Keratinocyte (primary cell): ENCODE measurements at regions not wholly inside any gene's neighbourhood (a gene's known extent, or its start where the extent isn't known, plus 50 kb on each side); places are given as distances from the start of the nearest gene placed in this dataset.
A peak's percentile ranks its signal among the peaks of the same experiment; 100 is the strongest.

Source experiments
- DNase-seq: peaks from one replicate; pipeline ENCODE4 v3.0.0-alpha.2; 2011; ENCODE audit warnings: low read depth, missing footprints, low spot score
- FAIRE-seq: peaks from 2 replicates; lab custom pipeline; 2011; peaks lifted over from hg19 to GRCh38; lab: Jason Lieb, UNC
- H2AFZ ChIP-seq: 2 replicates; pipeline ENCODE4 v1.6.0; 2012; ENCODE audit warnings: low read length, control low read depth, inconsistent platforms; ENCODE audit not compliant: control insufficient read depth
- H3K27ac ChIP-seq: 2 replicates; pipeline ENCODE4 v1.5.1; 2011; ENCODE audit warnings: low read length; ENCODE audit not compliant: control insufficient read depth, insufficient read depth
- H3K27me3 ChIP-seq: 3 replicates; pipeline ENCODE4 v1.6.0; 2011; ENCODE audit warnings: low read length; ENCODE audit not compliant: control insufficient read depth, insufficient read depth; ENCODE audit errors: extremely low read depth
- H3K36me3 ChIP-seq, 2 experiments: 2 replicates in 1 of 2; 3 replicates in 1 of 2; pipeline ENCODE4 v1.5.1; 2011; ENCODE audit warnings: low read length in 2 of 2, mild to moderate bottlenecking in 1 of 2; ENCODE audit not compliant: control insufficient read depth in 2 of 2, insufficient read depth in 2 of 2; ENCODE audit errors: extremely low read depth in 1 of 2
- H3K4me1 ChIP-seq: 3 replicates; pipeline ENCODE4 v1.5.1; 2011; ENCODE audit warnings: low read length; ENCODE audit not compliant: control insufficient read depth, insufficient read depth; ENCODE audit errors: extremely low read depth
- H3K4me2 ChIP-seq: 3 replicates; pipeline ENCODE4 v1.6.0; 2011; ENCODE audit warnings: low read depth, low read length; ENCODE audit not compliant: control insufficient read depth, insufficient read depth; ENCODE audit errors: extremely low read depth
- H3K4me3 ChIP-seq, 3 experiments: fragments of 200-600 bp in 1 of 3; sonication (generic) in 1 of 3; 2 replicates in 2 of 3; 3 replicates in 1 of 3; pipeline ENCODE4 v1.5.1; 2011 to 2016; ENCODE audit warnings: low read length in 3 of 3, mild to moderate bottlenecking in 3 of 3, control low read depth in 2 of 3, inconsistent platforms in 1 of 3, low read depth in 1 of 3, mixed read lengths in 1 of 3, mixed run types in 1 of 3, moderate library complexity in 1 of 3; ENCODE audit not compliant: control insufficient read depth in 2 of 3, insufficient read depth in 2 of 3; ENCODE audit errors: extremely low read depth in 1 of 3
- H3K79me2 ChIP-seq: 2 replicates; pipeline ENCODE4 v1.6.0; 2012; ENCODE audit warnings: low read length; ENCODE audit not compliant: control insufficient read depth, insufficient read depth
- H3K9ac ChIP-seq: 3 replicates; pipeline ENCODE4 v1.6.0; 2011; ENCODE audit warnings: low read length; ENCODE audit not compliant: control insufficient read depth, insufficient read depth; ENCODE audit errors: extremely low read depth
- H3K9me1 ChIP-seq: 3 replicates; pipeline ENCODE4 v1.6.0; 2011; ENCODE audit warnings: low read length; ENCODE audit not compliant: control insufficient read depth, insufficient read depth; ENCODE audit errors: extremely low read depth
- H3K9me3 ChIP-seq: 2 replicates; pipeline ENCODE4 v1.5.1; 2012; ENCODE audit warnings: low read depth, low read length; ENCODE audit not compliant: control insufficient read depth
- H4K20me1 ChIP-seq: 3 replicates; pipeline ENCODE4 v1.6.0; 2011; ENCODE audit warnings: low read length; ENCODE audit not compliant: control insufficient read depth, insufficient read depth; ENCODE audit errors: extremely low read depth
- EZH2 ChIP-seq: IDR thresholded peaks from one replicate; pipeline ENCODE4 v1.6.1; 2012; ENCODE audit warnings: inconsistent platforms, mild to moderate bottlenecking, low read length, moderate library complexity
- dilution Hi-C: fragments of 300-500 bp; cut with MboI; formaldehyde crosslinking; loops from one replicate; pipeline ENCODE4 v1.7.0; 2020; ENCODE audit warnings: low sequenced_read_pairs; ENCODE audit not compliant: extremely low pct_ligation_motif_present
- TF ChIP-seq, protein P1 (sequence below), 3 experiments: IDR thresholded peaks in 1 of 3; conservative IDR thresholded peaks in 1 of 3; optimal IDR thresholded peaks in 1 of 3; 2 replicates in 2 of 3; 3 replicates in 1 of 3; pipeline versions ENCODE3 to v1.5.1; 2011; ENCODE audit warnings: low read length in 3 of 3, mild to moderate bottlenecking in 3 of 3, moderate library complexity in 2 of 3, control low read depth in 1 of 3, inconsistent platforms in 1 of 3; ENCODE audit not compliant: insufficient read depth in 2 of 3; ENCODE audit errors: extremely low read depth in 1 of 3

DNA sequence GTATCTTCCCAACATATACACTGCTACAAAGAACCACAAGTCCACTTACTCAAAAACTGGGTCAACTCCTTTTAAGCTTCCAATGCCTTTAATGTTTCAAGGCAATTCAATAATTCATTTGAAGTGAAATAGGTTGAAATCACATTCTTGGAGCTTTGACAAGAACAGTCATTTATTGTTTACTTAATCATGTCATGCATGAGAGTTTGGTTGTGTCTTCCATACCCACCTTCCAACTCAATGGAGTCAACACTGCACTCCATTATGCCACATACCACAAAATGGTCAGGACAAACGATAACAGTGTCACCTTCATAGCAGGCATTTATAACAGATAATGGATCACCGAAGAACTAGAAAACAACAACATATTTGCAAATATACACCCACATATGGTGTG is 506.3 kb downstream of the UQCRFS1 start:
- Histone ChIP-seq H3K79me2 (no peaks in the 10 kb centered on the region), H3K36me3 (no peaks in the 10 kb centered on the region), H3K4me1 (peaks cover 3% of the 10 kb centered on the region), H3K9me1 (no peaks in the 10 kb centered on the region), H3K4me3 (no peak overlapping the region), H3K4me2 (no peak overlapping the region), H3K9me3 (no peaks in the 10 kb centered on the region), H3K27me3 (no peaks in the 10 kb centered on the region), H4K20me1 (no peaks in the 10 kb centered on the region), H3K27ac (no peak overlapping the region), H3K9ac (no peak overlapping the region), H2AFZ (no peak overlapping the region)
- no peak for TF ChIP-seq EZH2
- TF ChIP-seq, protein P1, sequence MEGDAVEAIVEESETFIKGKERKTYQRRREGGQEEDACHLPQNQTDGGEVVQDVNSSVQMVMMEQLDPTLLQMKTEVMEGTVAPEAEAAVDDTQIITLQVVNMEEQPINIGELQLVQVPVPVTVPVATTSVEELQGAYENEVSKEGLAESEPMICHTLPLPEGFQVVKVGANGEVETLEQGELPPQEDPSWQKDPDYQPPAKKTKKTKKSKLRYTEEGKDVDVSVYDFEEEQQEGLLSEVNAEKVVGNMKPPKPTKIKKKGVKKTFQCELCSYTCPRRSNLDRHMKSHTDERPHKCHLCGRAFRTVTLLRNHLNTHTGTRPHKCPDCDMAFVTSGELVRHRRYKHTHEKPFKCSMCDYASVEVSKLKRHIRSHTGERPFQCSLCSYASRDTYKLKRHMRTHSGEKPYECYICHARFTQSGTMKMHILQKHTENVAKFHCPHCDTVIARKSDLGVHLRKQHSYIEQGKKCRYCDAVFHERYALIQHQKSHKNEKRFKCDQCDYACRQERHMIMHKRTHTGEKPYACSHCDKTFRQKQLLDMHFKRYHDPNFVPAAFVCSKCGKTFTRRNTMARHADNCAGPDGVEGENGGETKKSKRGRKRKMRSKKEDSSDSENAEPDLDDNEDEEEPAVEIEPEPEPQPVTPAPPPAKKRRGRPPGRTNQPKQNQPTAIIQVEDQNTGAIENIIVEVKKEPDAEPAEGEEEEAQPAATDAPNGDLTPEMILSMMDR (optimal IDR thresholded peaks at IDR 0.05 in 1 of 3, IDR thresholded peaks at IDR 0.05 in 1 of 3, conservative IDR thresholded peaks at IDR 0.05 in 1 of 3; ENCODE audit: extremely low read depth in 1 of 3, insufficient read depth in 2 of 3, low read length in 3 of 3) = no peak
- dilution Hi-C loops = no loop called here
- DNase-seq (no peak), FAIRE-seq (no peak)

DNA sequence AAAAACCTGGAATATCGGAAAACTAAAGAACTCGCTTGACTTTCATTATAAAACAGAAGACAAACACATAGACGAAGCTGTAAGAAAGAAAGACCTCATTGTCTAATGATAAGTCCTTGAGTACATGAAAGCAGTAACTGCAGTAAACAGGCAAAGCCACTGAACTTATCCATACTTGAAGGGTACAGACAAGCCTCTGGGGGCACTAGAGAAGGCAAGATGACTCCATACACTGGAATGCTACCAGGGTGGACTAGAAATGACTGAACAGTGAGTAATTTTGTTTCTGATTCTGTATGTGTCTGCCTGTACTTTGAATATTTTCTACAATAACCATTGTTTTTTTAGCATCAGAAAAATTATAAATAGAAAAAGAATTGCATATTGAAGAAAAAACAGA is 507.9 kb downstream of the UQCRFS1 start:
- no peaks in the 10 kb centered on the region for H3K9me3 ChIP-seq
- peak overlapping the region; percentile 8 for H3K4me2 ChIP-seq
- no peaks in the 10 kb centered on the region for H4K20me1 ChIP-seq
- no peaks in the 10 kb centered on the region for H3K36me3 ChIP-seq
- H3K9me1 ChIP-seq = no peaks in the 10 kb centered on the region
- peak overlapping the region; percentile 51 for H2AFZ ChIP-seq
- no peak for TF ChIP-seq EZH2
- TF ChIP-seq, protein P1 (optimal IDR thresholded peaks at IDR 0.05 in 1 of 3, IDR thresholded peaks at IDR 0.05 in 1 of 3, conservative IDR thresholded peaks at IDR 0.05 in 1 of 3; ENCODE audit: extremely low read depth in 1 of 3, insufficient read depth in 2 of 3, low read length in 3 of 3) = peak; percentile 30 to 55 (median 50)
- peak; percentile 49 for DNase-seq
- dilution Hi-C loops = no loop called here
- H3K4me1 ChIP-seq = peaks cover 3% of the 10 kb centered on the region
- FAIRE-seq = peak; percentile 82
- H3K79me2 ChIP-seq = no peaks in the 10 kb centered on the region
- H3K27ac ChIP-seq = no peak overlapping the region
- H3K27me3 ChIP-seq = no peaks in the 10 kb centered on the region
- H3K9ac ChIP-seq = no peak overlapping the region
- H3K4me3 ChIP-seq = no peak overlapping the region
